H1 (cell line): ENCODE measurements at regions not wholly inside any gene's neighbourhood (a gene's known extent, or its start where the extent isn't known, plus 50 kb on each side); places are given as distances from the start of the nearest gene placed in this dataset.

ENCODE experiments used
- CBX5 ChIP-seq: fragments of 300-800, 300-1000 bp; sonication (generic); IDR thresholded peaks from 2 replicates; pipeline ENCODE4 v1.7.1; 2016; ENCODE audit warnings: antibody characterized with exemption, low read length, low read depth
- CEBPB ChIP-seq: IDR thresholded peaks from 2 replicates; pipeline ENCODE4 v1.6.1; 2012; ENCODE audit warnings: low read depth, low read length
- EZH2 ChIP-seq: fragments of 200-600 bp; sonication (generic); IDR thresholded peaks from 2 replicates; pipeline ENCODE4 v1.7.1; 2012; ENCODE audit warnings: low read depth, mild to moderate bottlenecking, moderate library complexity, low read length, inconsistent platforms; ENCODE audit not compliant: severe bottlenecking
- GABPA ChIP-seq: IDR thresholded peaks from 2 replicates; pipeline ENCODE4 v1.6.1; 2011; ENCODE audit warnings: mild to moderate bottlenecking, low read length, moderate library complexity, borderline replicate concordance; ENCODE audit not compliant: insufficient read depth
- JUND ChIP-seq: IDR thresholded peaks from 2 replicates; pipeline ENCODE4 v1.6.1; 2011; ENCODE audit warnings: mild to moderate bottlenecking, improper control_type of control experiment, low read length
- NANOG ChIP-seq: IDR thresholded peaks from 2 replicates; pipeline ENCODE4 v1.6.1; 2011; ENCODE audit warnings: low read length, low read depth, mild to moderate bottlenecking, inconsistent platforms; ENCODE audit not compliant: insufficient read depth, poor library complexity, severe bottlenecking
- POLR2AphosphoS5 ChIP-seq: IDR thresholded peaks from 2 replicates; pipeline ENCODE4 v1.6.1; 2011; ENCODE audit warnings: low read depth, low read length
- RAD21 ChIP-seq, 2 experiments: IDR thresholded peaks in 1 of 2; conservative IDR thresholded peaks in 1 of 2; 2 replicates each; pipeline ENCODE4 v1.6.1; 2011; ENCODE audit warnings: low read depth in 2 of 2, low read length in 2 of 2, improper control_type of control experiment in 1 of 2, inconsistent platforms in 1 of 2, mild to moderate bottlenecking in 1 of 2, moderate library complexity in 1 of 2
- RNF2 ChIP-seq: fragments of 200-900, 300-1000 bp; sonication (generic); IDR thresholded peaks from 2 replicates; pipeline ENCODE4 v1.7.1; 2016; ENCODE audit warnings: borderline replicate concordance, low read depth, mild to moderate bottlenecking, antibody characterized with exemption, low read length; ENCODE audit not compliant: poor library complexity, severe bottlenecking; ENCODE audit errors: missing control alignments
- TAF7 ChIP-seq: optimal IDR thresholded peaks from 2 replicates; pipeline ENCODE3; 2011; ENCODE audit warnings: low read depth, mild to moderate bottlenecking, inconsistent platforms, low read length, moderate library complexity, borderline replicate concordance

- TF ChIP-seq RNF2 (no peak), POLR2AphosphoS5 (no peak), JUND (no peak), CEBPB (no peak), CBX5 (no peak), EZH2 (no peak), TAF7 (no peak), RAD21 (IDR thresholded peaks at IDR 0.05 in 1 of 2, conservative IDR thresholded peaks at IDR 0.05 in 1 of 2; ENCODE audit: low read depth in 2 of 2, low read length in 2 of 2) (no peak), GABPA (no peak), NANOG (no peak)
Observed at GRCh38 chr5:116864838-116865190, 290.2 kb upstream of the SEMA6A start (continued).
